ENCODE measurements at regions not wholly inside any gene's neighbourhood (a gene's known extent, or its start where the extent isn't known, plus 50 kb on each side); places are given as distances from the start of the nearest gene placed in this dataset.

DNA sequence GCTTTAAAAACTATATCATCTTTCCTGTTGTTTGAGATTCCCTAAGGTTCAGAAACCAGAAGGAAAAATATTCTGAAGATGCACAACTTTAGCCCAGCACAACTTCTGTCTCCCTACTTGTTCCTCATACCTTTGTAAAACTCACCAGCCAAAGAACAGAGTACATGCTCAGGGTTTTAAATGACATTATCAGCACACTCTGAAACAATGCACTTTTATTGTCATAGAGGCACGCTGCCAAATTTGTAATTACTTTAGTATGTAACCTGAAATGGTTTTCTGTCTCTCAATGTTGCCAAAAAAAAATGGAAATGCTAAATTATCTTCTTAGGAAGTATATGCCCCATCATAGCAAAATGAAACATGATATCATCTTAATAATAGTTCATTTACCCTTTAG, 383.6 kb upstream of the CDH6 start:
- TF ChIP-seq CTCF (IDR thresholded peaks at IDR 0.05): no peak
- no peak for TF ChIP-seq POLR2AphosphoS5 (IDR thresholded peaks at IDR 0.05)
